ENCODE measurements at regions not wholly inside any gene's neighbourhood (a gene's known extent, or its start where the extent isn't known, plus 50 kb on each side); places are given as distances from the start of the nearest gene placed in this dataset.

DNA sequence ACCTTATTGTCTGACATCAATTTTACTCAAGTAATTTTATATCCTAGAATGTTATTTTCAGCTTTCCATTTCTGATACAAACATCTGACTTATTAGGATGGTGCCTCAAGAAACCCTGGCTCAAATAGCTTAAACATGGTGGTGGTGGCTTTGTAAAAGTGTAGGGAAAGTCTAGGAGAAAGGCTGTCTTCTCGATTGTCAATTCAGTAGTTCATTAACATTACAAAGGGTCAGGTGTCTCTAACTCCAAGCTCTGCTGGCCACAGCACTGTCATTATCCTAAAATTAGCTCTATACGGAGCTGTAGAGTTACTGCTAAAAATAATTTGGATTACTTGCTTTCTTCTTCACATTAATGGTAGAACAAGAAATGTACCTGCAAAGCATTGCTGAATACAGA is 1360.1 kb upstream of the CDH6 start:
- Histone ChIP-seq H3K27ac (ENCODE audit: low read depth, low read length) (no peak overlapping the region), H3K4me2 (ENCODE audit: insufficient read depth in 1 of 2, low read depth in 2 of 2, low read length in 2 of 2) (no peak overlapping the region; a peak in 1 of 4 replicates), H3K36me3 (ENCODE audit: control insufficient read depth in 2 of 4, insufficient read depth in 4 of 4, low read length in 3 of 4) (no peaks in the 10 kb centered on the region; a peak in 1 of 8 replicates), H4K8ac (ENCODE audit: extremely low read depth, insufficient read depth, low read length) (no peak overlapping the region), H2BK120ac (replicated peaks; ENCODE audit: low read depth, low read length) (no peak overlapping the region), H3K56ac (replicated peaks; ENCODE audit: insufficient read length, low read depth, low read length) (no peak overlapping the region), H3K23me2 (ENCODE audit: low read depth, low read length) (no peaks in the 10 kb centered on the region; the same call in 1 of the 2 replicates), H3K9me3 (ENCODE audit: insufficient read depth in 2 of 2, low read depth in 1 of 2, low read length in 1 of 2) (no peaks in the 10 kb centered on the region), H3K27me3 (replicated peaks in 1 of 4; ENCODE audit: control insufficient read depth in 3 of 4, extremely low read depth in 1 of 4, insufficient read depth in 3 of 4, low read length in 3 of 4) (no peaks in the 10 kb centered on the region), H4K5ac (ENCODE audit: insufficient read length, low read depth, low read length) (no peak overlapping the region), H4K91ac (replicated peaks; ENCODE audit: insufficient read length, low read length) (no peak overlapping the region), H3K4ac (replicated peaks; ENCODE audit: insufficient read length, low read depth, low read length) (no peak overlapping the region), H3K79me1 (ENCODE audit: low read depth, low read length) (no peaks in the 10 kb centered on the region), H3K4me3 (ENCODE audit: extremely low read depth in 1 of 4, insufficient read depth in 2 of 4, low read depth in 3 of 4, low read length in 4 of 4) (no peak overlapping the region), H2BK15ac (ENCODE audit: low read length) (no peak overlapping the region), H3K79me2 (ENCODE audit: control insufficient read depth in 1 of 2, insufficient read depth in 2 of 2, low read length in 2 of 2) (no peaks in the 10 kb centered on the region), H2AFZ (ENCODE audit: low read length) (no peak overlapping the region), H2AK5ac (ENCODE audit: low read depth, low read length) (no peak overlapping the region), H3K18ac (ENCODE audit: extremely low read depth, low read length) (no peak overlapping the region), H2BK5ac (ENCODE audit: low read depth, low read length) (no peak overlapping the region), H2BK20ac (ENCODE audit: low read length) (no peak overlapping the region), H3K14ac (ENCODE audit: insufficient read length) (no peak overlapping the region), H3K23ac (ENCODE audit: insufficient read length) (no peak overlapping the region), H3K9ac (replicated peaks in 1 of 4; ENCODE audit: extremely low read depth in 1 of 4, low read depth in 3 of 4, low read length in 3 of 4) (no peak overlapping the region), H4K20me1 (replicated peaks in 1 of 2; ENCODE audit: control insufficient read depth in 1 of 2, insufficient read depth in 2 of 2, low read length in 2 of 2) (no peaks in the 10 kb centered on the region), H3K4me1 (replicated peaks in 1 of 4; ENCODE audit: control insufficient read depth in 3 of 4, insufficient read depth in 4 of 4, low read length in 3 of 4) (no peaks in the 10 kb centered on the region), H2BK12ac (ENCODE audit: low read depth, low read length) (no peak overlapping the region)
- ChIA-PET CTCF (ENCODE audit: partially characterized antibody) (interaction anchor here (0.7 kb wide), 1 partner anchor 41 kb away, joined by 4 read pairs; no protein-coding TSS in a partner anchor), POLR2A (ENCODE audit: partially characterized antibody) (interaction anchor here (0.6 kb wide), 1 partner anchor 297 kb away, joined by 3 read pairs; no protein-coding TSS in a partner anchor)
- 29% methylated on average over 2 of the region's 2 CpGs; no CpG with 5 or more reads in 1 of the 2 experiments for WGBS, 2 experiments (ENCODE audit: extremely low coverage in 1 of 2, insufficient coverage in 1 of 2, insufficient read length in 1 of 2, insufficient replicate concordance in 2 of 2, low coverage in 1 of 2, low lambda C conversion rate in 2 of 2, missing lambda C conversion rate in 1 of 2)
- TF ChIP-seq CHD2 (IDR thresholded peaks at IDR 0.05; ENCODE audit: low read length): no peak
- TF ChIP-seq YY1 (IDR thresholded peaks at IDR 0.05; ENCODE audit: low read depth, low read length): no peak
- no peak for TF ChIP-seq SAP30 (IDR thresholded peaks at IDR 0.05; ENCODE audit: insufficient read depth, insufficient replicate concordance, low read length)
- TF ChIP-seq POLR2AphosphoS5 (IDR thresholded peaks at IDR 0.05; ENCODE audit: low read depth, low read length): no peak
- TF ChIP-seq, protein P1, sequence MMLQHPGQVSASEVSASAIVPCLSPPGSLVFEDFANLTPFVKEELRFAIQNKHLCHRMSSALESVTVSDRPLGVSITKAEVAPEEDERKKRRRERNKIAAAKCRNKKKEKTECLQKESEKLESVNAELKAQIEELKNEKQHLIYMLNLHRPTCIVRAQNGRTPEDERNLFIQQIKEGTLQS (IDR thresholded peaks at IDR 0.05; ENCODE audit: insufficient read depth, low read depth, low read length): no peak
- no peak for TF ChIP-seq RNF2 (IDR thresholded peaks at IDR 0.05; ENCODE audit: borderline replicate concordance, low read depth, low read length, missing control alignments, poor library complexity, severe bottlenecking)
- TF ChIP-seq, protein P2, sequence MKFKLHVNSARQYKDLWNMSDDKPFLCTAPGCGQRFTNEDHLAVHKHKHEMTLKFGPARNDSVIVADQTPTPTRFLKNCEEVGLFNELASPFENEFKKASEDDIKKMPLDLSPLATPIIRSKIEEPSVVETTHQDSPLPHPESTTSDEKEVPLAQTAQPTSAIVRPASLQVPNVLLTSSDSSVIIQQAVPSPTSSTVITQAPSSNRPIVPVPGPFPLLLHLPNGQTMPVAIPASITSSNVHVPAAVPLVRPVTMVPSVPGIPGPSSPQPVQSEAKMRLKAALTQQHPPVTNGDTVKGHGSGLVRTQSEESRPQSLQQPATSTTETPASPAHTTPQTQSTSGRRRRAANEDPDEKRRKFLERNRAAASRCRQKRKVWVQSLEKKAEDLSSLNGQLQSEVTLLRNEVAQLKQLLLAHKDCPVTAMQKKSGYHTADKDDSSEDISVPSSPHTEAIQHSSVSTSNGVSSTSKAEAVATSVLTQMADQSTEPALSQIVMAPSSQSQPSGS (IDR thresholded peaks at IDR 0.05; ENCODE audit: low read length): no peak
- TF ChIP-seq SIX5 (IDR thresholded peaks at IDR 0.05; ENCODE audit: low read depth, low read length): no peak
- no peak for TF ChIP-seq SIRT6 (IDR thresholded peaks at IDR 0.05; ENCODE audit: low read length)
- no peak for TF ChIP-seq CEBPB (IDR thresholded peaks at IDR 0.05; ENCODE audit: low read depth, low read length)
- no peak for TF ChIP-seq JUND (IDR thresholded peaks at IDR 0.05; ENCODE audit: low read length)
- no peak for TF ChIP-seq EP300 (IDR thresholded peaks at IDR 0.05; ENCODE audit: borderline replicate concordance in 1 of 2, low read depth in 2 of 2, low read length in 2 of 2)
- DNase-seq (ENCODE audit: low read depth in 1 of 2, low spot score in 2 of 2): no peak
- no peak for FAIRE-seq

Measured in H1 (cell line).